Activated CD8-positive, alpha-beta memory T cell treated with anti-CD3 and anti-CD28 coated beads, Interleukin-2, amount 50 U/mL, for 48 hours (primary cell): ENCODE measurements at regions not wholly inside any gene's neighbourhood (a gene's known extent, or its start where the extent isn't known, plus 50 kb on each side); places are given as distances from the start of the nearest gene placed in this dataset.

Source experiments
- DNase-seq: peaks from one replicate; pipeline ENCODE4 v3.0.0-alpha.2; 2020

- no peak for DNase-seq
These were observed 286.6 kb downstream of the BRD1 start for GRCh38 chr22:49540913-49541692.

GRCh38 chr22:49540084-49540912 lies 287.4 kb downstream of the BRD1 start:
- DNase-seq = no peak

- no peak for DNase-seq
These were observed 289.7 kb downstream of the BRD1 start for GRCh38 chr22:49538006-49538405.

- DNase-seq = no peak
These were observed 291.0 kb downstream of the BRD1 start for GRCh38 chr22:49536571-49537131.

GRCh38 chr22:49535527-49536125 lies 292.0 kb downstream of the BRD1 start:
- DNase-seq = no peak

GRCh38 chr22:49535126-49535525 lies 292.5 kb downstream of the BRD1 start:
- no peak for DNase-seq

GRCh38 chr22:49534386-49534785 lies 293.3 kb downstream of the BRD1 start:
- no peak for DNase-seq

GRCh38 chr22:49533886-49534285 lies 293.8 kb downstream of the BRD1 start:
- no peak for DNase-seq

- no peak for DNase-seq
These were observed 294.5 kb downstream of the BRD1 start for GRCh38 chr22:49532869-49533802.

- DNase-seq = no peak
These were observed 296.3 kb downstream of the BRD1 start for GRCh38 chr22:49531368-49531791.

- no peak for DNase-seq
These were observed 296.9 kb downstream of the BRD1 start for GRCh38 chr22:49530671-49531367.

GRCh38 chr22:49528420-49528720 lies 299.3 kb downstream of the BRD1 start:
- DNase-seq = no peak

GRCh38 chr22:49527611-49528419 lies 299.9 kb downstream of the BRD1 start:
- no peak for DNase-seq

- DNase-seq = no peak
These were observed 301.7 kb downstream of the BRD1 start for GRCh38 chr22:49525801-49526535.

- no peak for DNase-seq
These were observed 302.3 kb downstream of the BRD1 start for GRCh38 chr22:49525360-49525759.

- no peak for DNase-seq
These were observed 303.3 kb downstream of the BRD1 start for GRCh38 chr22:49524362-49524761.

GRCh38 chr22:49523374-49524008 lies 304.2 kb downstream of the BRD1 start:
- no peak for DNase-seq

- DNase-seq = no peak
These were observed 304.9 kb downstream of the BRD1 start for GRCh38 chr22:49522582-49523373.

GRCh38 chr22:49521787-49522224 lies 305.9 kb downstream of the BRD1 start:
- no peak for DNase-seq
